IMR-90 (cell line): ENCODE measurements at regions not wholly inside any gene's neighbourhood (a gene's known extent, or its start where the extent isn't known, plus 50 kb on each side); places are given as distances from the start of the nearest gene placed in this dataset.

Experiments
- ATAC-seq: fragments of 200-7000 bp; cut with Tn5 transposase; 2 replicates; pipeline ENCODE4 v1.9.1; 2020; ENCODE audit warnings: low read depth, mild to moderate bottlenecking, moderate library complexity
- BruUV-seq: library from RNA; stranded (reverse); fragments of 400-500 nt; replicated peaks from 2 replicates; lab custom pipeline; 2021; lab: Mats Ljungman, UMichigan
- CTCF ChIA-PET: fragments of 300-600 bp; formaldehyde crosslinking; extraction: SDS; loops from one replicate; lab custom pipeline; 2021; ENCODE audit warnings: antibody characterized with exemption; lab: Yijun Ruan, JAX
- POLR2A ChIA-PET: fragments of 300-600 bp; sonication (Branson Sonifier 250); formaldehyde crosslinking; loops from one replicate; lab custom pipeline; 2022; ENCODE audit warnings: antibody characterized with exemption; ENCODE audit not compliant: unreplicated experiment; lab: Charles Lee
- DNase-seq: peaks from one replicate; pipeline ENCODE4 v3.0.0; 2013
- H2AFZ ChIP-seq: replicated peaks from 2 replicates; pipeline ENCODE3; 2013; ENCODE audit warnings: low read length, mild to moderate bottlenecking; ENCODE audit not compliant: poor library complexity
- H2AK5ac ChIP-seq: 2 replicates; pipeline ENCODE4 v1.6.1; 2013; ENCODE audit warnings: low read depth, low read length, inconsistent platforms
- H2AK9ac ChIP-seq: replicated peaks from 2 replicates; pipeline ENCODE3; 2013; ENCODE audit warnings: mild to moderate bottlenecking, low read depth, low read length, moderate library complexity; ENCODE audit not compliant: poor library complexity
- H2BK120ac ChIP-seq: 2 replicates; pipeline ENCODE4 v1.6.1; 2013; ENCODE audit warnings: low read depth, low read length, inconsistent platforms
- H2BK15ac ChIP-seq: 3 replicates; pipeline ENCODE4 v1.6.1; 2013; ENCODE audit warnings: low read depth, low read length, inconsistent platforms
- H2BK20ac ChIP-seq: 2 replicates; pipeline ENCODE4 v1.6.1; 2013; ENCODE audit warnings: low read depth, mild to moderate bottlenecking, inconsistent platforms, low read length, moderate library complexity
- H2BK5ac ChIP-seq: 2 replicates; pipeline ENCODE4 v1.6.1; 2013; ENCODE audit warnings: mild to moderate bottlenecking, low read depth, low read length, inconsistent platforms; ENCODE audit not compliant: poor library complexity, severe bottlenecking
- H3K14ac ChIP-seq: replicated peaks from 2 replicates; pipeline ENCODE4 v1.6.1; 2013; ENCODE audit warnings: low read depth, low read length, inconsistent platforms
- H3K18ac ChIP-seq: 2 replicates; pipeline ENCODE4 v1.6.1; 2013; ENCODE audit warnings: low read depth, low read length, control low read depth
- H3K23ac ChIP-seq: 2 replicates; pipeline ENCODE4 v1.6.1; 2013; ENCODE audit warnings: low read depth, low read length, inconsistent platforms
- H3K27ac ChIP-seq: 2 replicates; pipeline ENCODE4 v1.5.1; 2013; ENCODE audit warnings: mild to moderate bottlenecking, control low read depth, low read length; ENCODE audit not compliant: insufficient read depth
- H3K27me3 ChIP-seq: 2 replicates; pipeline ENCODE4 v1.6.1; 2013; ENCODE audit warnings: low read length; ENCODE audit not compliant: control insufficient read depth, insufficient read depth
- H3K36me3 ChIP-seq: 2 replicates; pipeline ENCODE4 v1.6.1; 2013; ENCODE audit warnings: low read length, mixed read lengths; ENCODE audit not compliant: control insufficient read depth, insufficient read depth
- H3K4ac ChIP-seq: 2 replicates; pipeline ENCODE4 v1.6.1; 2013; ENCODE audit warnings: low read depth, low read length, inconsistent platforms
- H3K4me1 ChIP-seq: 2 replicates; pipeline ENCODE4 v1.6.1; 2013; ENCODE audit warnings: low read length, mixed read lengths; ENCODE audit not compliant: control insufficient read depth, insufficient read depth
- H3K4me2 ChIP-seq: 2 replicates; pipeline ENCODE4 v1.6.1; 2013; ENCODE audit warnings: low read depth, mild to moderate bottlenecking, control low read depth, low read length, moderate library complexity
- H3K4me3 ChIP-seq: 2 replicates; pipeline ENCODE4 v1.5.1; 2013; ENCODE audit warnings: low read depth, mild to moderate bottlenecking, control low read depth, low read length, moderate library complexity; ENCODE audit not compliant: insufficient read depth
- H3K56ac ChIP-seq: 2 replicates; pipeline ENCODE4 v1.6.1; 2013; ENCODE audit warnings: low read length, inconsistent platforms; ENCODE audit not compliant: insufficient read depth; ENCODE audit errors: extremely low read depth
- H3K79me1 ChIP-seq, 2 experiments: 2 replicates each; pipeline ENCODE4 v1.6.1; 2013; ENCODE audit warnings: low read length in 2 of 2, inconsistent platforms in 1 of 2, low read depth in 1 of 2
- H3K9ac ChIP-seq: 2 replicates; pipeline ENCODE4 v1.6.1; 2013; ENCODE audit warnings: low read depth, low read length, control low read depth
- H3K9me1 ChIP-seq: 2 replicates; pipeline ENCODE4 v1.6.1; 2013; ENCODE audit warnings: low read length, inconsistent platforms; ENCODE audit not compliant: insufficient read depth
- H3K9me3 ChIP-seq: 2 replicates; pipeline ENCODE4 v1.6.1; 2013; ENCODE audit warnings: low read length; ENCODE audit not compliant: control insufficient read depth, insufficient read depth
- H4K20me1 ChIP-seq: 2 replicates; pipeline ENCODE4 v1.6.1; 2013; ENCODE audit warnings: low read length, inconsistent platforms; ENCODE audit not compliant: insufficient read depth
- H4K5ac ChIP-seq: 2 replicates; pipeline ENCODE4 v1.6.1; 2013; ENCODE audit warnings: mild to moderate bottlenecking, low read depth, low read length, control low read depth
- H4K8ac ChIP-seq, 2 experiments: 2 replicates each; pipeline ENCODE4 v1.6.1; 2013; ENCODE audit warnings: low read depth in 2 of 2, low read length in 2 of 2, control low read depth in 1 of 2, inconsistent platforms in 1 of 2
- H4K91ac ChIP-seq: 2 replicates; pipeline ENCODE4 v1.6.1; 2013; ENCODE audit warnings: low read depth, low read length, inconsistent platforms; ENCODE audit not compliant: insufficient read depth
- BHLHE40 ChIP-seq: fragments of 150-350 bp; IDR thresholded peaks from 2 replicates; pipeline ENCODE4 v1.6.1; 2016; ENCODE audit warnings: mild to moderate bottlenecking, low read depth, low read length
- CEBPB ChIP-seq: IDR thresholded peaks from 2 replicates; pipeline ENCODE4 v1.6.1; 2012; ENCODE audit warnings: low read depth, low read length, improper control_type of control experiment
- CHD1 ChIP-seq: IDR thresholded peaks from 2 replicates; pipeline ENCODE4 v1.6.1; 2012; ENCODE audit warnings: low read depth, low read length, improper control_type of control experiment
- FOS ChIP-seq: fragments of 150-350 bp; IDR thresholded peaks from 2 replicates; pipeline ENCODE4 v1.6.1; 2016; ENCODE audit warnings: low read depth, low read length
- MAFK ChIP-seq: IDR thresholded peaks from 2 replicates; pipeline ENCODE4 v1.6.1; 2012; ENCODE audit warnings: low read depth, low read length, improper control_type of control experiment
- MXI1 ChIP-seq: IDR thresholded peaks from 2 replicates; pipeline ENCODE4 v1.6.1; 2012; ENCODE audit warnings: low read depth, mild to moderate bottlenecking, low read length, moderate library complexity, borderline replicate concordance
- NFE2L2 ChIP-seq: fragments of 150-350 bp; IDR thresholded peaks from 2 replicates; pipeline ENCODE4 v1.6.1; 2016; ENCODE audit warnings: low read depth, mild to moderate bottlenecking, low read length
- RFX5 ChIP-seq: IDR thresholded peaks from 2 replicates; pipeline ENCODE4 v1.8.0; 2012; ENCODE audit warnings: low read depth, mild to moderate bottlenecking, low read length, moderate library complexity
- SMC3 ChIP-seq: fragments of 150-350 bp; IDR thresholded peaks from 2 replicates; pipeline ENCODE4 v1.6.1; 2016; ENCODE audit warnings: low read depth, mild to moderate bottlenecking, antibody characterized with exemption, low read length, moderate library complexity
- WGBS, 2 experiments: methylation state at CpG; one replicate each; pipeline versions ENCODE4 v1.1.5 to v1.1.7; 2013; ENCODE audit warnings: missing lambda C conversion rate in 2 of 2; ENCODE audit not compliant: insufficient read length in 1 of 2; ENCODE audit errors: extremely low coverage in 2 of 2; 5-methylcytosine and 5-hydroxymethylcytosine counted together
- dilution Hi-C: fragments of 300-500 bp; cut with HindIII; formaldehyde crosslinking; loops from one replicate; pipeline ENCODE4 v1.14.3; 2018; ENCODE audit warnings: low sequenced_read_pairs; ENCODE audit not compliant: unreplicated experiment
- in situ Hi-C: fragments of 300-500 bp; cut with MboI; formaldehyde crosslinking; loops from 3 replicates; pipeline ENCODE4 v1.14.3; 2019; ENCODE audit warnings: low sequenced_read_pairs, inconsistent platforms, mixed read lengths
- intact Hi-C: fragments of 100-400 bp; cut with micrococcal nuclease; formaldehyde crosslinking; loops from 2 replicates; pipeline ENCODE4 v1.10.0; 2022

DNA sequence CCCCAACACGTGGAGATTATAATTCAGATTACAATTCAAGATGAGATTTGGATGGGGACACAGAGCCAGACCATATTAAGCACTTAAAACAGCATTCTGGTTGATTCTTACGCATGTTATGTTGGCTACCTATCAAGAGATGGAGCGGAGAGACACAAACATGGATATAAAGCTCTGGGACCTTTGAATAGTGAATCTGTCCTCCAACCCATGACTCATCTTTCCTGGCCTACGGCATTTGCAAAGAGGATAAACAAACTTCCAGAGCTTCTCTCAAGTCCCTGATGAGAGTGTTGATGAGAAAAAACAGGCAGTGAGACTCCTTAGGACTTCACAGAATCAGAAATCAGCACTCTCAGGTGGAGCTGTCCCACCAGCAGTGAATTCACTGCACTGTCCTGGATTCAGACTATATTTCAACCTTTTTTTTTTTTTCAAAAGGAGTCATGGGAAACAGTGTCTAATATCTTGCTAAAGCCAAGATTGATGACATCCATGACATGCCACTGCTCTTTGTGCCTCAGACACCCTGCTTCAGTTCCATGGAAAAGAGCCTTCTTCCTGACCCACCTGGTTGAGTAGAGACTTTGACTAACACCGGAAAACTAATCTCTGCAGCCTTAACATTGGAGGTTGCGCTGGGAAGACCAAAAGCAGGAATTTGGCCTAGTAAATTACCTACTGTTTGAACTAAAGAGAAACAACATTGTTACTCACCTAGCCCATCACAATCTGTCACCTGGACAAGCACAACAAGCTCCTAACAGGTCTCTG lies 62.1 kb upstream of the NPAS2 start:
- no TSS peak for BruUV-seq
- Histone ChIP-seq H2BK20ac (peak overlapping the region; percentile 91), H3K14ac (peak overlapping the region; percentile 88), H4K20me1 (no peaks in the 10 kb centered on the region), H2AFZ (no peak overlapping the region), H3K9ac (no peak overlapping the region), H3K27ac (peak overlapping the region; percentile 76; the same call in 1 of the 2 replicates), H4K5ac (0 out of 2 replicates have a peak overlapping the region, but pooled peaks have one; percentile 40), H3K9me1 (peaks cover 26% of the 10 kb centered on the region), H3K4me1 (peaks cover 23% of the 10 kb centered on the region), H2BK15ac (peak overlapping the region; percentile 87; the same call in 2 of the 3 replicates), H3K23ac (peak overlapping the region; percentile 66), H3K18ac (peak overlapping the region; percentile 79), H3K4me3 (no peak overlapping the region), H3K27me3 (no peaks in the 10 kb centered on the region), H3K56ac (no peak overlapping the region; the same call in 1 of the 2 replicates), H4K91ac (peak overlapping the region; percentile 41), H3K4me2 (peak overlapping the region; percentile 24), H3K36me3 (no peaks in the 10 kb centered on the region), H3K79me1 (peaks cover 0 to 3% of the 10 kb centered on the region in 2 experiments; a peak in 2 of 4 replicates), H2BK5ac (peak overlapping the region; percentile 71), H2AK5ac (peak overlapping the region; percentile 54), H2BK120ac (peak overlapping the region; percentile 97), H3K9me3 (no peaks in the 10 kb centered on the region), H2AK9ac (no peak overlapping the region), H4K8ac (peak overlapping the region in 1 of 2 experiments; percentile 72; a peak in 2 of 4 replicates), H3K4ac (peak overlapping the region; percentile 94)
- ATAC-seq (peak; percentile 81), DNase-seq (peak; percentile 98)
- TF ChIP-seq CEBPB: no peak
- TF ChIP-seq FOS: peak; percentile 92
- no peak for TF ChIP-seq MAFK
- no peak for TF ChIP-seq RFX5
- TF ChIP-seq BHLHE40: peak; percentile 39; the same call in 1 of the 2 replicates
- TF ChIP-seq MXI1: no peak
- peak; percentile 14; the same call in 1 of the 2 replicates for TF ChIP-seq SMC3
- no peak for TF ChIP-seq CHD1
- peak; percentile 21; the same call in 1 of the 2 replicates for TF ChIP-seq NFE2L2
- dilution Hi-C loops: no loop called here
- in situ Hi-C loops: no loop called here
- WGBS, 2 experiments: 100% methylated on average over 1 of the region's 6 CpGs; no CpG with 5 or more reads in 1 of the 2 experiments
- intact Hi-C loops: no loop called here
- ChIA-PET POLR2A (no interaction called here), CTCF (interaction anchor here (0.7 to 1.6 kb wide), 4 partner anchors 10 to 61 kb away, joined by 3 to 5 read pairs (median 4); no protein-coding TSS in a partner anchor)
